Omental fat pad (tissue), 3 donors: ENCODE measurements at regions not wholly inside any gene's neighbourhood (a gene's known extent, or its start where the extent isn't known, plus 50 kb on each side); places are given as distances from the start of the nearest gene placed in this dataset.
"Not testable (repeated sequence)": the region's sequence is repeated elsewhere in the genome, so short reads cannot be mapped to it uniquely, and the experiment has no call there.

ENCODE experiments used
- ATAC-seq: fragments of 150-250 bp; one replicate; pipeline ENCODE4 v1.9.1; 2016; ENCODE audit warnings: mild to moderate bottlenecking, moderate library complexity; ENCODE audit not compliant: low FRiP score
- DNase-seq: peaks from one replicate; pipeline ENCODE4 v3.0.0-alpha.2; 2019; ENCODE audit warnings: low spot score
- CTCF ChIP-seq, 3 donors: fragments of 450-650 bp; IDR thresholded peaks; one replicate each; pipeline ENCODE4 v1.5.1; 2016 to 2017; ENCODE audit warnings: antibody characterized with exemption in 3 of 3, mild to moderate bottlenecking in 3 of 3, moderate library complexity in 2 of 3

GRCh38 chr10:2543142-2543886 is 524.0 kb upstream of the PFKP start:
- no peak for DNase-seq
- no peak for TF ChIP-seq CTCF (IDR thresholded peaks at IDR 0.05)

GRCh38 chr10:2541176-2541575 is 526.2 kb upstream of the PFKP start:
- no peak for TF ChIP-seq CTCF (IDR thresholded peaks at IDR 0.05)
- DNase-seq (no peak), ATAC-seq (no peak)

More at GRCh38 chr10:2543142-2543886, 524.0 kb upstream of the PFKP start:
- ATAC-seq, result no peak

- TF ChIP-seq CTCF (IDR thresholded peaks at IDR 0.05), result no peak
- DNase-seq (no peak), ATAC-seq (no peak)
Measured at GRCh38 chr10:2529945-2530344, 537.4 kb upstream of the PFKP start.

GRCh38 chr10:2525781-2526180 is 541.6 kb upstream of the PFKP start:
- no peak for TF ChIP-seq CTCF (IDR thresholded peaks at IDR 0.05)
- ATAC-seq, result no peak
- DNase-seq, result no peak

DNA sequence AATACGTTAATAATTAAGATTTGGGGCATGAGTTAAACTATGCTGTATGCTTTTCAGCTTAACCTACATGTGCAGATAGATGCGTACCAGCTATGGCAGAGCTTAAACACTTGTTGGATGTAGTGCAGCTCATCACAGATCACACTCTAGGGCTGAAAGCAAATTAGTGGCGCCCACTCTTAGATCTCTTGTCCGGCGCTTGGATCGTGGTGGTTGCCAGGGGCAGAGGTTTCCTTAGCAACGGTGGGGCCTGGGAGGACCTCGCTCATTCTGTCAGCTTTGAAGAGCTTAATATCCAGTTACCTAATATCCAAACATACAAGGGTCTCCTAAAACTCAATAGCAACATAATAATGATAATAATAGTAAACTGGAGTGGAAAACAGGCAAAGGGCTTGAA is 548.2 kb upstream of the PFKP start:
- DNase-seq (no peak), ATAC-seq (no peak)
- no peak for TF ChIP-seq CTCF (IDR thresholded peaks at IDR 0.05)

DNA sequence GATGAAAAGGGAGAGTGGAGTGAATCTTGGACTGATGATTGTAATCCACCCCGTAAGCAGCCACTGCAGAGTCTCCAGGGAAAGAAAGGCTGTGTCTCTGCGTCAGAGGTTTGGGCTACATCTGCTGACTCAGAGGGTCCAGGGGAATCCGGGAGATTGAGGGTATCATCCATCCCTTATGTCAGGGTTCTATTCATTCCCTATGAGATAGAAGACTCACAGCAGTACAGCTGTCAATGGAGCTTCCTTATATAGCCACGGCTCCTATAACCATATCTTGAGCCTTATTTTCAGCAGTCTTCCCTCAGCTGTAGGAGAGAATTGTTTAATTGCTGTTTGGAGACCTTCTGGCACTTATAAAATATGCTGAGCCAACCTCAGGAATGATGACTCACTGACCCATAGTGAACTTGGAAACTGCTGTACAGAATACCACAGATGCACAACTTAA is 558.2 kb upstream of the PFKP start:
- no peak for TF ChIP-seq CTCF (IDR thresholded peaks at IDR 0.05)
- peak; percentile 32 for ATAC-seq
- DNase-seq, result no peak

GRCh38 chr10:2501366-2501940 is 565.9 kb upstream of the PFKP start:
- not testable (repeated sequence) for ATAC-seq, DNase-seq
